GM12878 (cell line): ENCODE measurements at regions not wholly inside any gene's neighbourhood (a gene's known extent, or its start where the extent isn't known, plus 50 kb on each side); places are given as distances from the start of the nearest gene placed in this dataset.

Experiments used
- ATAC-seq: fragments of 200-7000 bp; cut with Tn5 transposase; 3 replicates; pipeline ENCODE4 v1.9.1; 2020; ENCODE audit warnings: mild to moderate bottlenecking, moderate library complexity
- BruUV-seq: library from RNA; stranded (reverse); fragments of 400-500 nt; replicated peaks from 2 replicates; lab custom pipeline; 2021; lab: Mats Ljungman, UMichigan
- CTCF ChIA-PET: fragments of 300-600 bp; sonication (Branson Sonifier 250); formaldehyde crosslinking; extraction: SDS; loops from one replicate; lab custom pipeline; 2021; ENCODE audit warnings: inconsistent platforms; lab: Yijun Ruan, JAX
- POLR2A ChIA-PET: fragments of 350-600 bp; formaldehyde crosslinking; extraction: SDS; loops from one replicate; lab custom pipeline; 2021; ENCODE audit warnings: inconsistent platforms; lab: Charles Lee
- RAD21 ChIA-PET: fragments of 300-600 bp; sonication (Branson Sonifier 250); formaldehyde crosslinking; loops from one replicate; lab custom pipeline; 2023; ENCODE audit warnings: antibody characterized with exemption; ENCODE audit not compliant: unreplicated experiment; lab: Charles Lee
- SMC1A ChIA-PET: fragments of 300-600 bp; sonication (Branson Sonifier 250); formaldehyde crosslinking; loops from one replicate; lab custom pipeline; 2023; ENCODE audit not compliant: unreplicated experiment, uncharacterized antibody; lab: Charles Lee
- DNase-seq: peaks from one replicate; pipeline ENCODE4 v3.0.0-alpha.2; 2011; ENCODE audit warnings: low read depth, low spot score
- FAIRE-seq: peaks from 3 replicates; lab custom pipeline; 2011; peaks lifted over from hg19 to GRCh38; lab: Jason Lieb, UNC
- H2AFZ ChIP-seq: 2 replicates; pipeline ENCODE4 v1.6.0; 2011; ENCODE audit warnings: low read depth, low read length, control low read depth; ENCODE audit not compliant: control insufficient read depth
- H3K27ac ChIP-seq: 2 replicates; pipeline ENCODE4 v1.5.1; 2011; ENCODE audit warnings: control low read depth; ENCODE audit not compliant: control insufficient read depth, insufficient read depth
- H3K27me3 ChIP-seq, 2 experiments: replicated peaks in 1 of 2; 2 replicates each; pipeline versions ENCODE4 v1.6.0 to v1.6.1; 2011; ENCODE audit warnings: low read length in 1 of 2; ENCODE audit not compliant: control insufficient read depth in 2 of 2, insufficient read depth in 2 of 2
- H3K36me3 ChIP-seq, 2 experiments: 2 replicates each; pipeline ENCODE4 v1.5.1; 2011; ENCODE audit warnings: low read length in 1 of 2; ENCODE audit not compliant: control insufficient read depth in 2 of 2, insufficient read depth in 2 of 2
- H3K4me1 ChIP-seq: 2 replicates; pipeline ENCODE4 v1.6.1; 2011; ENCODE audit warnings: mild to moderate bottlenecking, low read length, moderate library complexity, mixed read lengths; ENCODE audit not compliant: control insufficient read depth, insufficient read depth
- H3K4me2 ChIP-seq: 2 replicates; pipeline ENCODE4 v1.6.0; 2011; ENCODE audit warnings: control low read depth; ENCODE audit not compliant: control insufficient read depth, insufficient read depth
- H3K4me3 ChIP-seq: fragments of 200-600 bp; sonication (generic); 2 replicates; pipeline ENCODE4 v1.5.1; 2016
- H3K79me2 ChIP-seq: 2 replicates; pipeline ENCODE4 v1.6.0; 2011; ENCODE audit warnings: low read length; ENCODE audit not compliant: control insufficient read depth, insufficient read depth
- H3K9ac ChIP-seq: 2 replicates; pipeline ENCODE4 v1.8.0; 2011; ENCODE audit warnings: low read length, control low read depth, mixed read lengths; ENCODE audit not compliant: control insufficient read depth, insufficient read depth
- H3K9me3 ChIP-seq: replicated peaks from 3 replicates; pipeline ENCODE4 v1.5.1; 2011; ENCODE audit warnings: mild to moderate bottlenecking, low read length; ENCODE audit not compliant: control insufficient read depth, insufficient read depth
- H4K20me1 ChIP-seq: 2 replicates; pipeline ENCODE4 v1.6.0; 2011; ENCODE audit not compliant: control insufficient read depth, insufficient read depth
- ASH2L ChIP-seq: fragments of 300-600, 200-600 bp; sonication (generic); IDR thresholded peaks from 2 replicates; pipeline ENCODE4 v1.6.1; 2017; ENCODE audit warnings: low read depth, mild to moderate bottlenecking, borderline replicate concordance
- BCL11A ChIP-seq: IDR thresholded peaks from 2 replicates; pipeline ENCODE4 v1.6.1; 2011; ENCODE audit warnings: low read depth, low read length
- CBFB ChIP-seq: IDR thresholded peaks from 2 replicates; pipeline ENCODE4 v1.6.1; 2016; ENCODE audit warnings: antibody characterized with exemption, low read depth
- CHD1 ChIP-seq: IDR thresholded peaks from 2 replicates; pipeline ENCODE4 v1.6.1; 2012; ENCODE audit warnings: low read depth, low read length, improper control_type of control experiment
- EP300 ChIP-seq, 2 experiments: fragments of 150-350 bp in 1 of 2; IDR thresholded peaks; 2 replicates each; pipeline ENCODE4 v1.6.1; 2011 to 2012; ENCODE audit warnings: low read depth in 2 of 2, low read length in 2 of 2, borderline replicate concordance in 1 of 2, improper control_type of control experiment in 1 of 2, inconsistent platforms in 1 of 2; ENCODE audit not compliant: control insufficient read depth in 1 of 2
- JUNB ChIP-seq: IDR thresholded peaks from 2 replicates; pipeline ENCODE4 v1.6.1; 2016; ENCODE audit warnings: antibody characterized with exemption, mild to moderate bottlenecking
- MEF2B ChIP-seq: fragments of 450-650 bp; IDR thresholded peaks from 2 replicates; pipeline ENCODE4 v1.6.1; 2018; ENCODE audit warnings: mild to moderate bottlenecking, moderate library complexity; ENCODE audit not compliant: partially characterized antibody, poor library complexity, severe bottlenecking
- MTA2 ChIP-seq: fragments of 450-650 bp; IDR thresholded peaks from 2 replicates; pipeline ENCODE4 v1.6.1; 2016; ENCODE audit warnings: low read depth, mild to moderate bottlenecking, moderate library complexity
- RB1 ChIP-seq: fragments of 450-650 bp; formaldehyde crosslinking; IDR thresholded peaks from 2 replicates; pipeline ENCODE4 v1.6.1; 2017; ENCODE audit warnings: mild to moderate bottlenecking, borderline replicate concordance
- SMC3 ChIP-seq: IDR thresholded peaks from 2 replicates; pipeline ENCODE4 v1.6.1; 2011; ENCODE audit warnings: low read length, improper control_type of control experiment, borderline replicate concordance
- YBX1 ChIP-seq: fragments of 450-650 bp; IDR thresholded peaks from 2 replicates; pipeline ENCODE4 v1.6.1; 2016; ENCODE audit warnings: antibody characterized with exemption
- WGBS: methylation state at CpG from one replicate; pipeline ENCODE4 v1.1.6; 2016; ENCODE audit warnings: low lambda C conversion rate; ENCODE audit not compliant: insufficient replicate concordance, insufficient coverage; ENCODE audit errors: missing lambda C conversion rate; 5-methylcytosine and 5-hydroxymethylcytosine counted together
- in situ Hi-C: fragments of 300-500 bp; cut with MboI; formaldehyde crosslinking; loops from 9 replicates; pipeline ENCODE4 v1.14.3; 2018; ENCODE audit warnings: mixed read lengths
- intact Hi-C: fragments of 100-400 bp; cut with micrococcal nuclease; formaldehyde crosslinking; loops from one replicate; pipeline ENCODE4 v1.14.2; 2022; ENCODE audit not compliant: unreplicated experiment
- TF ChIP-seq, protein P1 (sequence below): IDR thresholded peaks from 2 replicates; pipeline ENCODE4 v1.6.1; 2012; ENCODE audit warnings: low read depth, low read length, improper control_type of control experiment
- TF ChIP-seq, protein P2 (sequence below): fragments of 450-650 bp; IDR thresholded peaks from 2 replicates; pipeline ENCODE4 v1.6.1; 2018; ENCODE audit warnings: mild to moderate bottlenecking, low read depth, moderate library complexity; ENCODE audit not compliant: partially characterized antibody
- TF ChIP-seq, protein P3 (sequence below): fragments of 450-650 bp; IDR thresholded peaks from 2 replicates; pipeline ENCODE4 v1.6.1; 2017; ENCODE audit warnings: mild to moderate bottlenecking, low read depth, inconsistent platforms; ENCODE audit not compliant: poor library complexity, severe bottlenecking
- TF ChIP-seq, protein P4 (sequence below): IDR thresholded peaks from 2 replicates; pipeline ENCODE4 v1.6.1; 2011; ENCODE audit warnings: borderline replicate concordance, low read depth, mild to moderate bottlenecking, moderate library complexity, low read length; ENCODE audit not compliant: insufficient read depth, poor library complexity, severe bottlenecking

DNA sequence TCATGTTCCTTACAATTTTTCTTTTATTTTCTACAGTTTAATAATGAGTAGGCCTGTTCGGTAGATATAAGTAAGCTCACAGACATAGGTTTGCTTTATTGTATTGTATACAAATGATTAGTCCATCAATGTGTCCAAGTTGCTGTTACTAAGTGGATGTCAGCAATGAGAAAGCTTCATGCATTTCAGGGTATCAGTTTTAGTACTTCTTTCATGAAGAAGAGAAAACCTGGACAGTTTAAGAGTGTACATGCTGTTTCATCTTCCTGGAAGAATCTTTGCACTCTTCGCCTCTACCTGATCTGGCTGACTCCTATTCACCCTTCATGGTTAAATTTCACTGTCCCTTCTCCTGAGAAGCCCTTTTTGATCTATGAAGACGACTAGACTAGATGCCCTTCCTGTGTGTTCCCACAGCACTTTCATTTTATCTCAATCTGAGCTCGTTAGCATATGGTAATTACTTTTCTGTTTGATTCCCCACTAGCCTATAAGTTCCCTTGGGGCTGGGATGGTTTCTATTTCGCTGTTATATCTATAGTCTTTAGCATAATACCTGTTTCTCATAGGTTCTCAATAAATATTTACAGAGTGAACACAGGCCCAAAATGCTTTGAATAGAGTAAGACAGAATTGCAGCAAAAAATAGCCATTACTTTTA is 70.7 kb downstream of the CETN3 start:
- H3K9ac ChIP-seq = no peak overlapping the region
- DNase-seq (peak; percentile 76), ATAC-seq (peak; percentile 96), FAIRE-seq (peak; percentile 78)
- H3K4me1 ChIP-seq = 0 out of 2 replicates have a peak, but pooled peaks cover 4% of the 10 kb centered on the region
- H3K36me3 ChIP-seq = no peaks in the 10 kb centered on the region
- no peaks in the 10 kb centered on the region for H4K20me1 ChIP-seq
- in situ Hi-C loops = no loop called here
- H3K9me3 ChIP-seq = no peaks in the 10 kb centered on the region; the same call in 2 of the 3 replicates
- ChIA-PET POLR2A (interaction anchor here (0.9 to 1.6 kb wide), 2 partner anchors 9 to 18 kb away, joined by 3 to 6 read pairs; no protein-coding TSS in a partner anchor), CTCF (interaction anchor here (0.5 to 1.5 kb wide), 4 partner anchors 9 to 129 kb away, joined by 3 to 6 read pairs (median 4); no protein-coding TSS in a partner anchor), SMC1A (interaction anchor here (0.6 to 2.0 kb wide), 9 partner anchors 9 to 490 kb away, joined by 3 to 20 read pairs (median 3); no protein-coding TSS in a partner anchor), RAD21 (interaction anchor here (1.0 to 2.0 kb wide), 4 partner anchors 9 to 94 kb away, joined by 3 to 12 read pairs (median 4); no protein-coding TSS in a partner anchor)
- BruUV-seq = no TSS peak
- peak overlapping the region; percentile 32 for H3K4me2 ChIP-seq
- intact Hi-C loops = loop anchor here (5.0 kb wide), 1 partner anchor 68 kb away; the partner anchor contains the start of gene CETN3
- no peaks in the 10 kb centered on the region for H3K79me2 ChIP-seq
- no peaks in the 10 kb centered on the region for H3K27me3 ChIP-seq
- peak overlapping the region; percentile 45 for H2AFZ ChIP-seq
- H3K27ac ChIP-seq = no peak overlapping the region
- under 1% methylated on average over 5 of the region's 5 CpGs for WGBS
- 0 out of 2 replicates have a peak overlapping the region, but pooled peaks have one; percentile 21 for H3K4me3 ChIP-seq
- TF ChIP-seq, protein P1, sequence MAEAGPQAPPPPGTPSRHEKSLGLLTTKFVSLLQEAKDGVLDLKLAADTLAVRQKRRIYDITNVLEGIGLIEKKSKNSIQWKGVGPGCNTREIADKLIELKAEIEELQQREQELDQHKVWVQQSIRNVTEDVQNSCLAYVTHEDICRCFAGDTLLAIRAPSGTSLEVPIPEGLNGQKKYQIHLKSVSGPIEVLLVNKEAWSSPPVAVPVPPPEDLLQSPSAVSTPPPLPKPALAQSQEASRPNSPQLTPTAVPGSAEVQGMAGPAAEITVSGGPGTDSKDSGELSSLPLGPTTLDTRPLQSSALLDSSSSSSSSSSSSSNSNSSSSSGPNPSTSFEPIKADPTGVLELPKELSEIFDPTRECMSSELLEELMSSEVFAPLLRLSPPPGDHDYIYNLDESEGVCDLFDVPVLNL = no peak
- TF ChIP-seq CBFB = no peak
- peak; percentile 98 for TF ChIP-seq MEF2B
- TF ChIP-seq, protein P2, sequence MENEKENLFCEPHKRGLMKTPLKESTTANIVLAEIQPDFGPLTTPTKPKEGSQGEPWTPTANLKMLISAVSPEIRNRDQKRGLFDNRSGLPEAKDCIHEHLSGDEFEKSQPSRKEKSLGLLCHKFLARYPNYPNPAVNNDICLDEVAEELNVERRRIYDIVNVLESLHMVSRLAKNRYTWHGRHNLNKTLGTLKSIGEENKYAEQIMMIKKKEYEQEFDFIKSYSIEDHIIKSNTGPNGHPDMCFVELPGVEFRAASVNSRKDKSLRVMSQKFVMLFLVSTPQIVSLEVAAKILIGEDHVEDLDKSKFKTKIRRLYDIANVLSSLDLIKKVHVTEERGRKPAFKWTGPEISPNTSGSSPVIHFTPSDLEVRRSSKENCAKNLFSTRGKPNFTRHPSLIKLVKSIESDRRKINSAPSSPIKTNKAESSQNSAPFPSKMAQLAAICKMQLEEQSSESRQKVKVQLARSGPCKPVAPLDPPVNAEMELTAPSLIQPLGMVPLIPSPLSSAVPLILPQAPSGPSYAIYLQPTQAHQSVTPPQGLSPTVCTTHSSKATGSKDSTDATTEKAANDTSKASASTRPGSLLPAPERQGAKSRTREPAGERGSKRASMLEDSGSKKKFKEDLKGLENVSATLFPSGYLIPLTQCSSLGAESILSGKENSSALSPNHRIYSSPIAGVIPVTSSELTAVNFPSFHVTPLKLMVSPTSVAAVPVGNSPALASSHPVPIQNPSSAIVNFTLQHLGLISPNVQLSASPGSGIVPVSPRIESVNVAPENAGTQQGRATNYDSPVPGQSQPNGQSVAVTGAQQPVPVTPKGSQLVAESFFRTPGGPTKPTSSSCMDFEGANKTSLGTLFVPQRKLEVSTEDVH = no peak
- no peak for TF ChIP-seq ASH2L
- TF ChIP-seq, protein P3, sequence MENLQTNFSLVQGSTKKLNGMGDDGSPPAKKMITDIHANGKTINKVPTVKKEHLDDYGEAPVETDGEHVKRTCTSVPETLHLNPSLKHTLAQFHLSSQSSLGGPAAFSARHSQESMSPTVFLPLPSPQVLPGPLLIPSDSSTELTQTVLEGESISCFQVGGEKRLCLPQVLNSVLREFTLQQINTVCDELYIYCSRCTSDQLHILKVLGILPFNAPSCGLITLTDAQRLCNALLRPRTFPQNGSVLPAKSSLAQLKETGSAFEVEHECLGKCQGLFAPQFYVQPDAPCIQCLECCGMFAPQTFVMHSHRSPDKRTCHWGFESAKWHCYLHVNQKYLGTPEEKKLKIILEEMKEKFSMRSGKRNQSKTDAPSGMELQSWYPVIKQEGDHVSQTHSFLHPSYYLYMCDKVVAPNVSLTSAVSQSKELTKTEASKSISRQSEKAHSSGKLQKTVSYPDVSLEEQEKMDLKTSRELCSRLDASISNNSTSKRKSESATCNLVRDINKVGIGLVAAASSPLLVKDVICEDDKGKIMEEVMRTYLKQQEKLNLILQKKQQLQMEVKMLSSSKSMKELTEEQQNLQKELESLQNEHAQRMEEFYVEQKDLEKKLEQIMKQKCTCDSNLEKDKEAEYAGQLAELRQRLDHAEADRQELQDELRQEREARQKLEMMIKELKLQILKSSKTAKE = peak; percentile 78
- TF ChIP-seq, protein P4, sequence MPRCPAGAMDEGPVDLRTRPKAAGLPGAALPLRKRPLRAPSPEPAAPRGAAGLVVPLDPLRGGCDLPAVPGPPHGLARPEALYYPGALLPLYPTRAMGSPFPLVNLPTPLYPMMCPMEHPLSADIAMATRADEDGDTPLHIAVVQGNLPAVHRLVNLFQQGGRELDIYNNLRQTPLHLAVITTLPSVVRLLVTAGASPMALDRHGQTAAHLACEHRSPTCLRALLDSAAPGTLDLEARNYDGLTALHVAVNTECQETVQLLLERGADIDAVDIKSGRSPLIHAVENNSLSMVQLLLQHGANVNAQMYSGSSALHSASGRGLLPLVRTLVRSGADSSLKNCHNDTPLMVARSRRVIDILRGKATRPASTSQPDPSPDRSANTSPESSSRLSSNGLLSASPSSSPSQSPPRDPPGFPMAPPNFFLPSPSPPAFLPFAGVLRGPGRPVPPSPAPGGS = peak; percentile 72
- TF ChIP-seq CHD1 = no peak
- peak; percentile 61 for TF ChIP-seq JUNB
- TF ChIP-seq BCL11A = peak; percentile 87
- TF ChIP-seq EP300 (IDR thresholded peaks at IDR 0.05; ENCODE audit: borderline replicate concordance in 1 of 2, control insufficient read depth in 1 of 2, low read depth in 2 of 2, low read length in 2 of 2) = peak in 1 of 2 experiments; percentile 15; a peak in 1 of 4 replicates
- TF ChIP-seq MTA2 = peak; percentile 92
- TF ChIP-seq RB1 = peak; percentile 41; the same call in 1 of the 2 replicates
- 0 out of 2 replicates have a peak, but pooled peaks have one; percentile 5 for TF ChIP-seq SMC3
- TF ChIP-seq YBX1 = 0 out of 2 replicates have a peak, but pooled peaks have one; percentile 66
